ES-I3 (cell line): ENCODE measurements at regions not wholly inside any gene's neighbourhood (a gene's known extent, or its start where the extent isn't known, plus 50 kb on each side); places are given as distances from the start of the nearest gene placed in this dataset.

Source experiments
- H3K36me3 ChIP-seq: 2 replicates; pipeline ENCODE4 v1.6.1; 2013; ENCODE audit warnings: mild to moderate bottlenecking, low read length, control low read depth, moderate library complexity; ENCODE audit not compliant: insufficient read depth
- H3K4me1 ChIP-seq: 2 replicates; pipeline ENCODE4 v1.6.1; 2013; ENCODE audit warnings: mild to moderate bottlenecking, control low read depth, low read length; ENCODE audit not compliant: insufficient read depth
- H3K9ac ChIP-seq: 2 replicates; pipeline ENCODE4 v1.6.1; 2013; ENCODE audit warnings: low read depth, mild to moderate bottlenecking, low read length, moderate library complexity
- H3K9me3 ChIP-seq: 2 replicates; pipeline ENCODE4 v1.6.1; 2013; ENCODE audit warnings: mild to moderate bottlenecking, low read length, moderate library complexity; ENCODE audit not compliant: control insufficient read depth, insufficient read depth

GRCh38 chr22:49148895-49149418 is 678.7 kb downstream of the BRD1 start:
- no peak overlapping the region for H3K9ac ChIP-seq
- H3K4me1 ChIP-seq: peaks cover 14% of the 10 kb centered on the region; the same call in 1 of the 2 replicates
- H3K36me3 ChIP-seq: no peaks in the 10 kb centered on the region
- no peaks in the 10 kb centered on the region for H3K9me3 ChIP-seq

- Histone ChIP-seq H3K9ac (no peak overlapping the region), H3K9me3 (no peaks in the 10 kb centered on the region)
Observed at GRCh38 chr22:49147617-49148175, 680.0 kb downstream of the BRD1 start.

GRCh38 chr22:49147171-49147570 is 680.5 kb downstream of the BRD1 start:
- Histone ChIP-seq H3K4me1 (peaks cover 10% of the 10 kb centered on the region; the same call in 1 of the 2 replicates), H3K9me3 (no peaks in the 10 kb centered on the region), H3K36me3 (no peaks in the 10 kb centered on the region), H3K9ac (no peak overlapping the region)

More at GRCh38 chr22:49147617-49148175, 680.0 kb downstream of the BRD1 start:
- no peaks in the 10 kb centered on the region for H3K36me3 ChIP-seq
- H3K4me1 ChIP-seq: peaks cover 14% of the 10 kb centered on the region; the same call in 1 of the 2 replicates

GRCh38 chr22:49146511-49146910 is 681.2 kb downstream of the BRD1 start:
- no peaks in the 10 kb centered on the region for H3K36me3 ChIP-seq
- no peak overlapping the region for H3K9ac ChIP-seq
- no peaks in the 10 kb centered on the region for H3K9me3 ChIP-seq
- peaks cover 4% of the 10 kb centered on the region; the same call in 1 of the 2 replicates for H3K4me1 ChIP-seq

- Histone ChIP-seq H3K4me1 (no peaks in the 10 kb centered on the region), H3K36me3 (no peaks in the 10 kb centered on the region), H3K9ac (no peak overlapping the region), H3K9me3 (no peaks in the 10 kb centered on the region)
Observed at GRCh38 chr22:49143812-49144211, 683.9 kb downstream of the BRD1 start.

- H3K9me3 ChIP-seq: no peaks in the 10 kb centered on the region
- H3K36me3 ChIP-seq: no peaks in the 10 kb centered on the region
- no peaks in the 10 kb centered on the region for H3K4me1 ChIP-seq
- no peak overlapping the region for H3K9ac ChIP-seq
Observed at GRCh38 chr22:49142891-49143290, 684.8 kb downstream of the BRD1 start.

GRCh38 chr22:49142296-49142695 is 685.4 kb downstream of the BRD1 start:
- no peaks in the 10 kb centered on the region for H3K9me3 ChIP-seq
- H3K9ac ChIP-seq: no peak overlapping the region
- H3K36me3 ChIP-seq: no peaks in the 10 kb centered on the region
- no peaks in the 10 kb centered on the region for H3K4me1 ChIP-seq

- no peaks in the 10 kb centered on the region for H3K4me1 ChIP-seq
- H3K9me3 ChIP-seq: no peaks in the 10 kb centered on the region
- no peaks in the 10 kb centered on the region for H3K36me3 ChIP-seq
- no peak overlapping the region for H3K9ac ChIP-seq
Observed at GRCh38 chr22:49141761-49142160, 685.9 kb downstream of the BRD1 start.

- Histone ChIP-seq H3K9me3 (no peaks in the 10 kb centered on the region), H3K36me3 (no peaks in the 10 kb centered on the region), H3K9ac (no peak overlapping the region), H3K4me1 (no peaks in the 10 kb centered on the region)
Observed at GRCh38 chr22:49140911-49141665, 686.6 kb downstream of the BRD1 start.

GRCh38 chr22:49139492-49140151 is 688.1 kb downstream of the BRD1 start:
- Histone ChIP-seq H3K9me3 (no peaks in the 10 kb centered on the region), H3K9ac (no peak overlapping the region), H3K4me1 (no peaks in the 10 kb centered on the region), H3K36me3 (no peaks in the 10 kb centered on the region; the same call in 1 of the 2 replicates)

- no peaks in the 10 kb centered on the region for H3K4me1 ChIP-seq
- no peaks in the 10 kb centered on the region; the same call in 1 of the 2 replicates for H3K36me3 ChIP-seq
- no peak overlapping the region for H3K9ac ChIP-seq
- H3K9me3 ChIP-seq: no peaks in the 10 kb centered on the region
Observed at GRCh38 chr22:49138250-49138790, 689.4 kb downstream of the BRD1 start.

GRCh38 chr22:49137206-49137840 is 690.4 kb downstream of the BRD1 start:
- no peaks in the 10 kb centered on the region for H3K4me1 ChIP-seq
- no peaks in the 10 kb centered on the region for H3K9me3 ChIP-seq
- no peaks in the 10 kb centered on the region; the same call in 1 of the 2 replicates for H3K36me3 ChIP-seq
- no peak overlapping the region for H3K9ac ChIP-seq

- no peaks in the 10 kb centered on the region for H3K9me3 ChIP-seq
Observed at GRCh38 chr22:49136816-49137180, 690.9 kb downstream of the BRD1 start.

More at GRCh38 chr22:49136816-49137180, 690.9 kb downstream of the BRD1 start:
- no peaks in the 10 kb centered on the region; the same call in 1 of the 2 replicates for H3K36me3 ChIP-seq
- H3K4me1 ChIP-seq: no peaks in the 10 kb centered on the region
- no peak overlapping the region for H3K9ac ChIP-seq
